ENCODE measurements at regions not wholly inside any gene's neighbourhood (a gene's known extent, or its start where the extent isn't known, plus 50 kb on each side); places are given as distances from the start of the nearest gene placed in this dataset.

- no peak for TF ChIP-seq CTCF (IDR thresholded peaks at IDR 0.05)
- Histone ChIP-seq H3K9ac (ENCODE audit: insufficient read depth, low read length, poor library complexity, severe bottlenecking) (no peak overlapping the region), H3K27me3 (ENCODE audit: control insufficient read depth in 2 of 2, insufficient read depth in 2 of 2, low read length in 2 of 2) (no peaks in the 10 kb centered on the region), H3K9me3 (replicated peaks in 1 of 2; ENCODE audit: control insufficient read depth in 1 of 2, insufficient read depth in 1 of 2, low read length in 2 of 2) (no peaks in the 10 kb centered on the region), H3K79me2 (ENCODE audit: insufficient read depth, low read length) (peaks cover 58% of the 10 kb centered on the region), H3K4me2 (replicated peaks; ENCODE audit: extremely low read depth, low read length, poor library complexity, severe bottlenecking) (no peak overlapping the region), H3K4me3 (replicated peaks in 1 of 3; ENCODE audit: low read depth in 2 of 3, low read length in 3 of 3) (no peak overlapping the region), H2AFZ (ENCODE audit: insufficient read depth, low read depth, low read length, poor library complexity, severe bottlenecking) (no peak overlapping the region), H3K27ac (ENCODE audit: low read depth in 1 of 2, low read length in 2 of 2) (no peak overlapping the region), H3K36me3 (replicated peaks in 1 of 2; ENCODE audit: control insufficient read depth in 1 of 2, insufficient read depth in 2 of 2, low read length in 2 of 2) (no peaks in the 10 kb centered on the region), H3K4me1 (ENCODE audit: control insufficient read depth in 1 of 2, insufficient read depth in 2 of 2, low read length in 2 of 2) (peaks cover 31 to 36% of the 10 kb centered on the region in 2 donors), H4K20me1 (ENCODE audit: insufficient read depth, low read length) (no peaks in the 10 kb centered on the region)
- intact Hi-C loops (cut with micrococcal nuclease): no loop called here
- no peak for DNase-seq
- H3K9me3 Mint-ChIP-seq: no peaks in the 10 kb centered on the region
- peaks cover 34% of the 10 kb centered on the region for H3K4me1 Mint-ChIP-seq
- WGBS (ENCODE audit: insufficient coverage): 96% methylated on average over 2 of the region's 8 CpGs
- H3K36me3 Mint-ChIP-seq: peaks cover 12 to 17% of the 10 kb centered on the region in 2 donors
- no peak overlapping the region for H3K4me3 Mint-ChIP-seq
- H3K27ac Mint-ChIP-seq: no peak overlapping the region
- H3K27me3 Mint-ChIP-seq (ENCODE audit: low read depth in 3 of 3): peaks cover 0 to 2% (median 0%) of the 10 kb centered on the region in 3 donors
Measured at GRCh38 chr14:89491711-89492381, 74.8 kb upstream of the FOXN3 start.

GRCh38 chr14:89490466-89490865 lies 73.4 kb upstream of the FOXN3 start:
- no peak for DNase-seq
- peaks cover 44 to 49% of the 10 kb centered on the region in 2 donors for H3K4me1 ChIP-seq (ENCODE audit: control insufficient read depth in 1 of 2, insufficient read depth in 2 of 2, low read length in 2 of 2)
- H3K9me3 Mint-ChIP-seq: peaks cover 0 to 1% (median 0%) of the 10 kb centered on the region in 7 donors
- no peak overlapping the region for H3K4me3 ChIP-seq (replicated peaks in 1 of 3; ENCODE audit: low read depth in 2 of 3, low read length in 3 of 3)
- H3K27ac Mint-ChIP-seq: no peak overlapping the region
- no peak overlapping the region for H3K9ac ChIP-seq (ENCODE audit: insufficient read depth, low read length, poor library complexity, severe bottlenecking)
- no peak overlapping the region for H3K27ac ChIP-seq (ENCODE audit: low read depth in 1 of 2, low read length in 2 of 2)
- intact Hi-C loops (cut with micrococcal nuclease): no loop called here
- H3K4me1 Mint-ChIP-seq: peaks cover 46% of the 10 kb centered on the region
- TF ChIP-seq CTCF (IDR thresholded peaks at IDR 0.05): no peak
- H3K79me2 ChIP-seq (ENCODE audit: insufficient read depth, low read length): peaks cover 66% of the 10 kb centered on the region
- H3K27me3 ChIP-seq (ENCODE audit: control insufficient read depth in 2 of 2, insufficient read depth in 2 of 2, low read length in 2 of 2): no peaks in the 10 kb centered on the region
- 100% methylated on average over 1 of the region's 5 CpGs for WGBS (ENCODE audit: insufficient coverage)
- H3K27me3 Mint-ChIP-seq (ENCODE audit: low read depth in 3 of 3): peaks cover 0 to 4% (median 0%) of the 10 kb centered on the region in 3 donors
- H2AFZ ChIP-seq (ENCODE audit: insufficient read depth, low read depth, low read length, poor library complexity, severe bottlenecking): no peak overlapping the region
- no peak overlapping the region for H3K4me2 ChIP-seq (replicated peaks; ENCODE audit: extremely low read depth, low read length, poor library complexity, severe bottlenecking)
- H3K36me3 ChIP-seq (replicated peaks in 1 of 2; ENCODE audit: control insufficient read depth in 1 of 2, insufficient read depth in 2 of 2, low read length in 2 of 2): no peaks in the 10 kb centered on the region
- H3K9me3 ChIP-seq (replicated peaks in 1 of 2; ENCODE audit: control insufficient read depth in 1 of 2, insufficient read depth in 1 of 2, low read length in 2 of 2): no peaks in the 10 kb centered on the region
- H3K4me3 Mint-ChIP-seq: no peak overlapping the region
- H4K20me1 ChIP-seq (ENCODE audit: insufficient read depth, low read length): no peaks in the 10 kb centered on the region
- peaks cover 17 to 19% of the 10 kb centered on the region in 2 donors for H3K36me3 Mint-ChIP-seq
